ENCODE measurements at regions not wholly inside any gene's neighbourhood (a gene's known extent, or its start where the extent isn't known, plus 50 kb on each side); places are given as distances from the start of the nearest gene placed in this dataset.

DNA sequence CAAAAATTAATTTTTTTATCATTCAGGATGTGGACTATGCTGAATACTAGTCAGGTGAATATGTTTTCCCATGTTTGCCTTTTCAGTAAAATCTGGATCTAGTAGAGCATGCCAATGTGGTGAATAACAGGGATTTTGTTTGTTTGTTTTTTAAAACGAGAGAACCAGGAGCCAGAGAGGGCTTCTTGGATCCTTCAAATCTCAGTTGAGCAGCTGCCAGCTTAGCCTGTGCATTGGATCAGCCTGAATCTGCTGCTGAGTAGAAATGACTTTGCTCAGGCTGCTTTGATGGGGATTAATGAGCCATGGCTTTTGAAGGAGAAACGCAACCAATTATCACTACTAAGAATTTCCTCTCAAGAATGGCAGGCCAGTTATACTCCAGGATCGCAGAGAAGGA is 493.8 kb downstream of the ARL4A start:
- TF ChIP-seq, protein P1, sequence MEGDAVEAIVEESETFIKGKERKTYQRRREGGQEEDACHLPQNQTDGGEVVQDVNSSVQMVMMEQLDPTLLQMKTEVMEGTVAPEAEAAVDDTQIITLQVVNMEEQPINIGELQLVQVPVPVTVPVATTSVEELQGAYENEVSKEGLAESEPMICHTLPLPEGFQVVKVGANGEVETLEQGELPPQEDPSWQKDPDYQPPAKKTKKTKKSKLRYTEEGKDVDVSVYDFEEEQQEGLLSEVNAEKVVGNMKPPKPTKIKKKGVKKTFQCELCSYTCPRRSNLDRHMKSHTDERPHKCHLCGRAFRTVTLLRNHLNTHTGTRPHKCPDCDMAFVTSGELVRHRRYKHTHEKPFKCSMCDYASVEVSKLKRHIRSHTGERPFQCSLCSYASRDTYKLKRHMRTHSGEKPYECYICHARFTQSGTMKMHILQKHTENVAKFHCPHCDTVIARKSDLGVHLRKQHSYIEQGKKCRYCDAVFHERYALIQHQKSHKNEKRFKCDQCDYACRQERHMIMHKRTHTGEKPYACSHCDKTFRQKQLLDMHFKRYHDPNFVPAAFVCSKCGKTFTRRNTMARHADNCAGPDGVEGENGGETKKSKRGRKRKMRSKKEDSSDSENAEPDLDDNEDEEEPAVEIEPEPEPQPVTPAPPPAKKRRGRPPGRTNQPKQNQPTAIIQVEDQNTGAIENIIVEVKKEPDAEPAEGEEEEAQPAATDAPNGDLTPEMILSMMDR (conservative IDR thresholded peaks at IDR 0.05 in 1 of 2, IDR thresholded peaks at IDR 0.05 in 1 of 2; ENCODE audit: extremely low read depth in 1 of 2, insufficient read depth in 1 of 2, low read depth in 1 of 2, low read length in 2 of 2): no peak
- no peak for TF ChIP-seq EZH2 (IDR thresholded peaks at IDR 0.05; ENCODE audit: borderline replicate concordance, low read length)
